GM19468 (cell line): ENCODE measurements at regions not wholly inside any gene's neighbourhood (a gene's known extent, or its start where the extent isn't known, plus 50 kb on each side); places are given as distances from the start of the nearest gene placed in this dataset.

ENCODE experiments used
- ATAC-seq: cut with Tn5 transposase; IDR thresholded peaks from one replicate; pipeline ENCODE4 v1.9.1; 2021; ENCODE audit warnings: mild to moderate bottlenecking, moderate library complexity, moderate number of reproducible peaks; ENCODE audit not compliant: unreplicated experiment; ENCODE audit errors: extremely low read depth

DNA sequence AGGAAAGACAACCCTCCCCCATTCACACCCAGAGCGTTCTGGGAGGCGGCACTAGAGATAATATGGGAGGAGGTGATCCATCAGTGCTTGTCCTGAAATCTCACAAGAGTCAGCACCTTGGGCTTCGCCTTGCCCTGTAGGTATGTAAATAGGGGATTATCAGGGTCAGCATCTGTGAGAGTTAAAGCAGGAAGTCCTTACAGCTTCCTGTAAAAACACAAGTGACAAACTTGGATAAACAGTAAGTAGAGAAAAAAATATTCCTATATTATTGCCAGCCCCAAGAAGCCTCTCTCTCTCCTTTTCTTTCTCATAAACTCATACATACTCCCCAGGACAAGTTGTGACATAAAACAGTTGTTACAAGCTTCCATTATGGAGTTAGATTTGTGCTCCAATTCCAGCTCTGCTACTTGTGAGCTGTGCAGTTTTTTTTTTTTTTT lies 187.7 kb downstream of the MAF start:
- ATAC-seq = no peak

DNA sequence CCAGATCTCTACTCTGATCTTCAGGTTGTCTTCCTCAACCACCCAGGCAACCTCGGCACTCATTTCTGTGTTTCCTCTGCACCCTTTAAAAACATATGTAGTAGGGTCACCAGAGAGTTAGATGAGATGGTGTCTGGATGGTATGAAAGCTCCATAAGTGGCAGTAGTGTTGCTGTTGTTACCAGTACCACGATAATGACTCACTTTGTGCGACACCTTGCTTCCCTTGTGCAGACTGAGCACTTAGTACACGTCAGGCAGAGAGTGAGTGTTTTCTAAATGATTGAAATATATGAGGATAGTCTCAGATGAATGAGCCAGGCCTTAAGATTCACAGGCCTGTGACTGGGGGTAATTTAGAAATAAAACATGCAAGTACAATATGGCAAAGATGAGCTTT lies 188.7 kb downstream of the MAF start:
- ATAC-seq = no peak

DNA sequence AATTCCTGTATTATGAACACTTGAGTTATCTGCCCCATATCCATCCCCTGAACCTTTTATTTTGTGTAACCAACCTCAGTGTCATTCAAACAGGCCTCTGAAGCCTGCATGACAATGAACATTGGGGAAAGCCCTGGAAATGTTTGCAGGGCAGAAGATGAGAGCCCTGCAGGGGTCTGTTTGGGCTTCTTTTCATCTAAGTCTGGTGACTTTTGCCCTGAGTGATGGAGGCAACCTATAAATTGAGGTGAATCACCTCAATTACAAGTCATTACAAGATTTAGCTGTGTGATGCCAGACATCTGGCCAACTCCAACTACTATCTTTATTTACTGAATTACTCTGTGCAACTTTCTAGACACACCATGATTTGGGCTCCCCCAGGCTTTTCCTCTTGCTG lies 189.2 kb downstream of the MAF start:
- ATAC-seq = no peak

DNA sequence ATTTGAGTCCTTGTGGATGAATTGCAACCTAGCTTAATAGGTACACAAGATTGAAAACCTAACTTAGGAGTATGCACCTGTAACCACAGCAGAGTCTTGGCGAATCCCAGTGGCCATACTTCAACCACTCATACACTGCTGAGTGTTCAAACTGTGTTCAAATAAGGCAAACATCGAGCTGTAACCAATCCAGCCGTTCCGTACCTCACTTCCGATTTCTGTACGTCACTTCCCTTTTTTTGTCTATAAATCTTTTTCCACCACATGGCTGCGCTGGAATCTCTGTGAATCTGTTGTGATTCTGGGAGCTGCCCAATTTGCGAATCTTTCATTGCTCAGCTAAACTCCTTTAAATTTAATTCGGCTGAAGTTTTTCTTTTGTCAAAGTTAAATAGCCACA lies 190.6 kb downstream of the MAF start:
- ATAC-seq = no peak

DNA sequence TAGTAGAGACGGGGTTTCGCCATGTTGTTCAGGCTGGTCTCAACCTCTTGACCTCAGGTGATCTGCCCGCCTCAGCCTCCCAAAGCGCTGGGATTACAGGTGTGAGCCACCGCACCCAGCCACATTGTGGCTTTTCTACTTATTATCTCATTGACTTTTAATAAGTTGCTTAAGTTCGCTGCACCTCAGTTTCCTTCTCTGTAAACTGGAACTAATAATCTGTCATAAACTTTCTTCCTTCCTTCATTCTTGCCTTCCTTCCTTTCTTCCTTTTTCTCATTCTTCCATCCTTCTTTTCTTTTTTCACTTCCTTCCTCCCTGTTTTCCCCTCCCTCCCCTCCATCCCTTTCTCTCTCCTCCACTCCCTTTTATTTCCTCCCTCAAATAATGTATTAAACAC lies 192.2 kb downstream of the MAF start:
- no peak for ATAC-seq

DNA sequence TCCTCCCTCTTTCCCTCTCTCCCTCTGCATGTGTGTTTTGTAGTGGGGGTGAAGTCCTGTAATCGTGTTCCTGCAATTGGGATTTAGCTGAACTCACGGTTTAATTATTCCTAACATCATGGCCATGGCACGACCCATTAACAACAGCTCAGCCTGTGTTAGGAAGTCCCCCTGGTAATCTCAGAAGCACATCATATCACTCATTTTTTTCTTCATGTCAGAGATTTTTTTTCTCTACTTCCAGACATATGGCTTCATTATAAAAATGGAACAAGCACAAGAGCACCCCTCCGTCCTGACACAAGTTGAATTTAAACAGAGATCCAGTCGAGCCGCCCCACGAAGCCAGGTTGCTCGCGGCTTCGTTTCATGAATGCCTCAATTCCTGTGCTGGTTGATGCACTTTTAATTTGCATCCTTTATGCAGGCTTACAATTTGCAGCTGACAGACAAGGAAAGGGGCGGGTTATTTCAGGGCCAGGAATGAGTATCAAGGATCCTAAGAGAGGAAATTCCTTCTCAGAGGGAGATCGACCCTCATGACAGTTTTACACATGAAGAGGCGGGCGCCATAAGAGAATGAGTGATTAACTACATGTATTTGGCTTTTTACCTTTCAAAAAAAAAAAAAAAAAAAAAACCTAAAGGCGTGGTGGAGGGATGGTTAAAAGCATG lies 192.9 kb downstream of the MAF start:
- ATAC-seq = no peak

DNA sequence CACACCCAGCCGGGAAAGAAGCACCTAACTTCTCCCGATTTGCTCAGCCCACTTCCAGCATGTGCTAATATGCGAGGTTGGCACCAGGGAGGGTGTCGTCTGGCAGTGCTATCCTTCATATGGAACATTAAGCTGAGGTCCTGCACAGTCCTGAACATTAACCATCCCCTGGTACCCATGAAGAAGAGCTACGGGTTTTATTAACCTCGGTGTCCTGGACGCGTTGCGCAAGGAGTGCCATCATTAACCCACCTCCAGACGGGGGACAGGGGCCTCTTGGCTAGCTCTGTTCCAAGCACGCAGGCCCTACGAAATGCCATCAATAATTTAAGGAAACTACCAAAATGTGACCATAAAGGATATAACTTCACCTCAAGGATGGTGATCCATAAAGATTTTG lies 193.5 kb downstream of the MAF start:
- ATAC-seq = no peak

DNA sequence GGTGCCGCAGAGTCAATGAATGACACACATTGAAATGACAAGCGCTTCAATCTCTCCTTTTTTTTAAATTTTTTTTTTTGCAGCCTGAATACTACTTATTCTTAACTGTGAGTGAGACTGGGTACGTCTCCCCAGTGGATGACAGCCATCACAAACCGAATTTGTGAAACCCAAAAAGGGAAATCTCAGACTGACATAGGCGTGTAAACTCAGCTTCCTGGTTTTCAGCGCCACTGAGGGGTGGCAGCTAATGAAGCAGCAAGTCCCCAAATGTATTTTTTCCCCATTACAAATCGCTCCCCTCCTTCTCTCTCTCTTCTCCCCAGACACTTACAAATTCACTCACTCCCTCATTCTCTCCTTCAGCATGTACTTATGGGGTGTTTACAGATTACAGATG lies 196.0 kb downstream of the MAF start:
- no peak for ATAC-seq

DNA sequence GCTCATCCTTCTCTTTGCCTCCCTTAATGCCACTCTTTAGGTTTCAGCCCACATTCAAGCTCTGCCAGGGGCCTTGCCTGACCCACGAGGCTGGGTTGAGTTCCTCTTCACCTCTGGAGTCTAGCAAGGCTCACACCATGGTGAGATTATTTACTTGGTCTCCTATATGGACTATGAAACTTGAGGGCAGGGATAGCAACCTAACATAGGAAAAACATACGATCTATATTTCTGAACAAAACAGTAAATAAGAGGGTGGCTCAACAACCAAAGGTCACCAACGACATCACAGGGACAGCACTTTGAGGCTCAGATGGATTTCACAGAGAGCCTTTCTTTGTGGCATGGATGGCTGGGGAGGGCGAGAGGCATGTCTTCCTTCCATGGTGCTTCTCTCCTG lies 197.0 kb downstream of the MAF start:
- ATAC-seq = no peak

DNA sequence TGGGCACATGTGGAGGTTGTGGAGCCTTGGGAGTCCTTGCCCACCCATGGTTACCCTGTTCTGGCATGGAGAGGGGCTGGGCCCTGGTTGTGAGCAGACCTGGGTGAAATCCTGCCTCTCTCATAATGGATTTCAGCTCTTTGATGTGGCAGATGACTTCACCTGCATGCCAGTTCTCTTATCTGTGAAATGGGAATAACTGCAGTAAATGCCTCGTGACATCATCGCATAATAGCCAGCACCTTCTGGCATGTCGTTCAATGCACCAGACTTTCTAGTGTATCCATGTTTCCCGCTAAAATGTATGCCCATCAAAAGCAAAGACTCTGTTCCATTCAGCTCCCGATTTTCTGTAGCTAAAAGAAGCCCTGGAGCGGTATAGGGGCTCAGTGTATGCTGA lies 197.6 kb downstream of the MAF start:
- no peak for ATAC-seq

DNA sequence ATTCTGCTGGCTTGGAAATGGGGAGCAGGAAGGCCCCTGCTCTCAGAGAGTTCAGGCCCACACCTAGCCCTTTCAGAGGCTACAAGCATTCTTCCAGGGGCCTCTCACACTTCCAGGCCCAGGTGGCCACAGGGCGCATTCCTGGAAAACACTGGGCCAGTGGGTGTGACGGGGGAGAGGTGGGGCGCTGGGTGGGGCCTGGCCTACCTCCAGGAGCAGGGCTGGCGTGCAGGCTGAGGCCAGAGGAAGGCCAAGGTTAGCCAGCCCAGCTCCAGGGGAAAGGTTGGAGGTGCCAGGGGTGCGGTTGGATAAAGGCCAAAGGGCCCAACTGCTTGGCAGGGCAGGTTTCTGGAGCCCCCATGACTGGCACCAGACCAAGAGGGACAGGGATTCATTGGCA lies 198.2 kb downstream of the MAF start:
- ATAC-seq = no peak

DNA sequence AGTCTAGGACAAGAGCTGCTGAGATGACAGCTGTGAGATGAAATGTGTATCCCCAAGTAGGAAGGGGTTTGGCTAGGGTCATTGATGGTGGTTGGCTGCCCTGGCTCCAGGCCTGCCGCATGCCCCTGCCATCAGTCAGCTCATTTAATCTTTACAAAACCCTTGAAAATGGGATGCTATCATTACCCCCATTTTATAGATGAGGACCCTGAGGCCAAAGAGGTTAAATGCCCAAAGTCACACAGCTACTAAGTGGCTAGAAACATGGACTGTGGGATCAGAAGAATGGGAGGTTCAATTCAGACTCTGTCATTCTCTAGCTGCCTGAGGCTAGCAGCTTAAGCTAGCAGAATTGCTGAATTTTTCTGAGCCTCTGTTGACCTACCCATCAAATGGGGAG lies 198.8 kb downstream of the MAF start:
- ATAC-seq = no peak

DNA sequence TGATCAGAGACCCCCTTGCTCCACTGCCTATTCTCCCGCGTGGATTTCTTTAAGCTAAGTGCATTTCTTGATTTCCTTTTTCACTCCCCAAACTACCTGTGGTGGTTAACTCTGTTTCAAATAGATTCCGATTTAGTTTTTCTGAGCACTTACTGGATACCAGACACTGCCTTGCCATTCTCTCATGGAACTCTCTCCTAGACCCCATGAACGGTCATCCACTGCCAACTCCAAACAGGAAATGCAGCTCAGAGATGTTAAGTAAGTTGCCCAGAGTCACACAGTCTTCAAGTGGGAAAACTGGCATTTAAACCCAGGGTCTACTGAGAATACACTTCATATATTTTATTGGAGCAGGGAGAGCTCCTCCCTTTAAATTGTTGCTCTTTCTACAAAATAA lies 199.4 kb downstream of the MAF start:
- ATAC-seq = no peak

DNA sequence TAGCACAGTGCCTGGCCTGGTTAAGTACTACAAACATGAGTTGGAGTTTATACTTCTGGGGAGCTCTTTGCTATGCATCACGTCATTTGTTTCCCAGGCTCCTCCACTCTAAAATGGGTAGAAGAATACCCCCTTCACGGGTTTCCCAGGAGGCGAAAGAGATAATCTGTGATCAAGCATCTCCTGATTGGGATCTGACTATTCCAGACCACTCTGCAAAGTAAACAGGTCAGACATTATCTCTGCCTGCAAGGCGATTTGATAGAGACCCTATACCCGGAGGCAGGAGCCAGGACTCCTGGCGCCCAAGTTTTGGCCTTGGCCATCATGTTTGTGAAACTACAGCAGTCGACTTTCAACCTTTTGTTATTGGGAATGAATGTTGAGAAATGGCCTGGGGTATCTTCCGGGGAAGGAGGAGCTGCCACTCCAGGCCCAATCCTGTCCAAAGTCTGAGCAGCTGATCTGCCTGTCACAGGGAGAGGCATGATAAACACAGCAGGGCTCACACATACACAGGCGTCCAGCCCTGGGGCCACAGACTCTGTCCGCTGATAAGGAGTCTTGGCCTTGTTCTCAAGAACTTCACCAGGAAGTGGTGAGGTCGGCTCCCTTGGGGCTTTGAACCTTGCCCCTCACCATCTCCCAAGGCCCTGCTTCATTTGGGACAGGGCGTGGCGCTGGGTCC lies 199.9 kb downstream of the MAF start:
- no peak for ATAC-seq

DNA sequence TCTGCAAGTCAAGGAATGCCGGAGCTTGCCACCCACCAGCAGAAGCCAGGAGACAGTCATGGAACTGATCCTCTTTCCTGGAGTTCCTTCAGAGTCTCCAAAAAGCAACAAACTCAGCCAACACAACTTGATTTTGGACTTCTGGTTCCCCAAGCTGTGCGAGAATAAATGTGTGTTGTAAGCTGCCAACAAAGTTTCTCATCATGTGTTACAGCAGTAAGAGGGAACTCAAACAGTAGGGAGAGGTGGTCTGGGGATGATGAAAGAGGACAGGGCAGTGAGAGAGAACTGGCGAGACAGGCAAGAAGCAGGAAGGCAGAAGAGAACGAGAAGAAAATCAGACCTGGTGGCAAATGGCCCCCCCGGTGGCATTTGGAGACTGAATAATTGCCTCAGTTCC lies 204.9 kb downstream of the MAF start:
- ATAC-seq = no peak

DNA sequence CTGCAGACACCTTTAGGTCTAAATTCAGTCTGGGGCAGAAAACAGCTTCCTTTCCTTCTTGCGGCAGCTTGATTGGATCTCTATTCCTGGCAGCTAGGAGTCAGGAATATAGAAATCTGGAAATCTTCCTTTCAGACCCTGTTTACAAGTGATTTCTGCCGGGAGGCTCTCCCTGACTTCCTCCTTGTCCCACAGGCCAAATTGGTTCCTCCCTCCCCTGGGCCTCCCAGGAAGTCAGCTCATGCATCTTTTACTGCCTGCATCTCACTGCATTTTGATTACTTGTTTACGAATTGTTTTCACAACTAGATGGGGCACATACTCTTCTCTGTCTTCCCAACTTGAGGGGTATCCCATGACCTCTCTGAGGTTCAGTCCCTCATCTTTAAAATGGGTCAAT lies 206.3 kb downstream of the MAF start:
- ATAC-seq = no peak

DNA sequence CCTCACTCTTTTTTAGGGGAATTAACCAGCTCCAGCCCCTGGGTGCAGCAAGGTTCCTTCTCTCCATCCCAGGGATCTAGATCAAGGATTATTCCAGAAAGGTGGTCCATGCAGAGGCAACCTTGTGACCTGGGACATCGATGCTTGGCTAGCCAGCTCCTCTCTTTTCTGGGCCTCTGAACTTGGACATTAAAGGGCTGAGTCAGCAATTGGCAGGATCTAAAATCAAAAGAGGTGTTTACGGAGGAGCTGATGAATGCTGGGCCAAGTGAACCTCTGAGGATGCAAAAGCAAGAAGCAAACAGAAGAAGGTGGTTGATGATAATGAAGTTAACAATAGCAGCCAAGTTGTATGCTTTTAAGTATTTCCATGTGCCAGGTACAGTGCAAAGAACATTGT lies 207.0 kb downstream of the MAF start:
- no peak for ATAC-seq

DNA sequence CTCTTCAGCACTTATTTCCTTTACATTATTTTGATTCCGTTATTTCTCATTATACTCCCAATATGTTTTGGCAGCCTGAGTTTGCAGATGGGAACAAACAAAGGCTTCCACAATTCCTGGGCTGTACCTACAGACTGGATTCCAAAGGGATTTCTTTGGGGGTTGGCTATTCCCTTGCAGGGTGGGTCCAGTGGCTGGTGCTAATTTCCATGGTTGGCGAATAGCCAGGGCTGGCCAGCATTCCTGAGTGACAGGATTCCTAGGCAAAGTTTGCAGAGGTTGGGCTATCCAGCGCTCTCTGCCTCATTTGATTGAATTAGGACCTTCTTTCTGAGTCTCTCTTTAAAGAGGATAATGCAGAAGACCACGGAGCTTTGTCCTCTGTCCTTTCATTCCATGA lies 207.4 kb downstream of the MAF start:
- ATAC-seq = no peak

DNA sequence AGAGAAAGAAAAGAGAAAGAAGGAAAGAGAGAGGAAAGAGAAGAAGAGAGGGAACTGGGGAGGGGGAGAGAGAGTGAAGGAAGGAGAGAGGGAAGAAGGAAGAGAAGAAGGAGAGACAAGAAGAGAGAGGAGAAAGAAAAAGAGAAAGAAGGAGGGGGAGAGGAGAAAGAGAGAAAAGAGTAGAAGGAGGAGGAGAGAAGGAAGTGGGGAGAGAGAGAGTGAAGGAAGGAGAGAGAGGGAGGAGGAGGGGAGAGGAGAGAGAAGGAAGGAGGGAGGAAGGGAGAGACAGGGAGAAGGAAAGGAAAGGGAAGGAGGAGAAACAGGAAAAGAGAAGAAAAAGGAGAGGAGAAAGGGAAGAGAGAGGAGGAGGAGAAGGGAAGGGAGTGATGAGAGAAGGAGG lies 208.5 kb downstream of the MAF start:
- no peak for ATAC-seq

DNA sequence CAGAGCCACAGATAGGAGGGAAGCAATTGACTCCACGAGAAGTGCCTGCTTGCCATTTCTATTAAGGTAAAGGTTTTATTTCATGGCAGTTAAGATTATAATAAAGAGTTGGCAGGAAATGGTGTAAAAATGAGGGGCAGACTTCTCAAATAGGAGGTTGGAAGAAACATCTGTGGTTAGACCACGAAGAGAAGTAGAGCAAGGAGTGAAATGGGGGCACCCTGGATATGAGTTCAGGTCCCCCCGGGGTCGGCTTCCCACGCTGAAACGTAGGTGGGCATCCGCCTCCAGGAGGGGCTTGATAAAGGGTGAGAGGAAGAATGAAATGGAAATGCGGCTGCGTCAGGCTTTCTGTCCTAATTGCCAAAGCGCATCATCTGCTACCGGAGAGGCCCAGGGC lies 209.1 kb downstream of the MAF start:
- no peak for ATAC-seq

DNA sequence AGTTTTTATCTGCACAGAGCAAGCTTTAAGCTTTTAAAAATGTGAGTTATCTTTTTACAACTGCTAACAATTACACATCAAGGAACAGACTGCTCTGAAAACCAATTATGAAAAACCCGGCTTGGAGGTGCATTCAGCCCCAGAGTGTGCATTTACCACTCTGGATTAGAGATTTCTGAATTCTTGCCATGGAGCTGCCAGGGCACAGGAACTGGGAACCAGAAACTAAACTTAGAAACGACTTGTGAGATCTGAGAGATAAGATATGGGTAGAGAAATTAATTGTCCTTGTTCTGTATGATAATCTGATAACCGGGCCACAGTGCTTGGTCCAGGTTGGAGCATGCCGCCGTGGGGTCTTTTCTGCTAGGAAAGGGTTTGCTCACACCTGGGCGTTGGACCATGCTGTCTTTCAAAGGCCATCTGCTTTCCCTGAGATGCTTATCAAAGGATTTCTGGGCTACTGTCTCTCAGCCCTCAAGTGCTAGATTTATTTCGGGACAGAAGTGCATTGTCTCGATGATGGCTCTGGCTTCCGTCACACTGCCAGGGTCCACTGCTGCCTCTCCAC lies 210.0 kb downstream of the MAF start:
- ATAC-seq = no peak

DNA sequence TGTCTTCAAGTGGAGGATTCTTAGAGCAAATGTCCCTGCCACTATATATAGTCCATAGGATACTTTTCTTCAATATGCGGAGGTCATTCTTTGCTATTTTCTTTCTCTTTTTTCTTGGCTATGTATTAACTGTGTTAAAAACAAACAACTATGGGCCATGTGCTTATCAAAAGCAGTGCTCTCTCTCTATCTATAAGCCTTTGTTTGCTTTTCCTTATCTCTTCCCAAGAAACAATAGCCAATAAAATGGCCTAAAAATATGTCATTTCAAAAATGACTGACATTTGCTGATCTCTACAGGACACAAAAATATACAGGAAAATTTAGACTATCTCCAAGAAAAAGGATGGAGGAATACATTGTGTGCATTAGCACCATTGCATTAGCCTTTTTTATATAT lies 212.1 kb downstream of the MAF start:
- ATAC-seq = no peak
